ENCODE measurements at regions not wholly inside any gene's neighbourhood (a gene's known extent, or its start where the extent isn't known, plus 50 kb on each side); places are given as distances from the start of the nearest gene placed in this dataset.

- ChIA-PET CTCF (no interaction called here), RAD21 (ENCODE audit: low non-redundant PET in 1 of 2, low total read pairs in 2 of 2, uncharacterized antibody in 2 of 2, unreplicated experiment in 2 of 2) (interaction anchor here in 1 of 2 experiments (1.0 kb wide), 1 partner anchor 140 kb away, joined by 3 read pairs; no protein-coding TSS in a partner anchor), POLR2A (no interaction called here)
- peak; percentile 96 for ATAC-seq
- Histone ChIP-seq H2AFZ (ENCODE audit: low read depth, low read length, poor library complexity, severe bottlenecking) (peak overlapping the region; percentile 27), H4K20me1 (ENCODE audit: insufficient read depth) (no peaks in the 10 kb centered on the region), H3K27ac (ENCODE audit: low read depth, low read length) (peak overlapping the region; percentile 44), H3K9me2 (ENCODE audit: insufficient read depth) (no peaks in the 10 kb centered on the region), H3K79me2 (ENCODE audit: insufficient read depth, low read length) (no peaks in the 10 kb centered on the region), H3K4me1 (ENCODE audit: control insufficient read depth in 1 of 2, insufficient read depth in 2 of 2, low read length in 2 of 2) (peaks cover 20 to 21% of the 10 kb centered on the region in 2 experiments), H3K4me2 (ENCODE audit: low read length) (peak overlapping the region; percentile 61), H3K27me3 (ENCODE audit: insufficient read depth, low read length) (no peaks in the 10 kb centered on the region), H3K4me3 (replicated peaks in 1 of 2; ENCODE audit: low read depth in 1 of 2, low read length in 2 of 2) (peak overlapping the region in 1 of 2 experiments; percentile 9; a peak in 2 of 4 replicates), H3K36me3 (ENCODE audit: control insufficient read depth in 1 of 2, insufficient read depth in 2 of 2, low read length in 2 of 2) (no peaks in the 10 kb centered on the region), H3K9me3 (ENCODE audit: control insufficient read depth in 1 of 2, insufficient read depth in 1 of 2, low read depth in 1 of 2, low read length in 2 of 2) (no peaks in the 10 kb centered on the region), H3K9ac (ENCODE audit: low read length) (no peak overlapping the region)
- intact Hi-C loops (cut with micrococcal nuclease): no loop called here
- BruUV-seq (replicated peaks): no TSS peak
- peak; percentile 88 for DNase-seq (ENCODE audit: low read depth, low spot score)
- TF ChIP-seq SRF (IDR thresholded peaks at IDR 0.05; ENCODE audit: low read depth): peak; percentile 64
- no peak for TF ChIP-seq ZNF274 (IDR thresholded peaks at IDR 0.05; ENCODE audit: low read depth, low read length)
- TF ChIP-seq YY1 (IDR thresholded peaks at IDR 0.05; ENCODE audit: extremely low read depth, insufficient replicate concordance, low read depth, low read length): peak; percentile 63
- TF ChIP-seq ELF1 (IDR thresholded peaks at IDR 0.05; ENCODE audit: borderline replicate concordance, low read depth): peak; percentile 45; the same call in 1 of the 2 replicates
- TF ChIP-seq ATF3 (IDR thresholded peaks at IDR 0.05): no peak
- peak; percentile 64; the same call in 1 of the 2 replicates for TF ChIP-seq MAX (IDR thresholded peaks at IDR 0.05)
- TF ChIP-seq TCF7L2 (IDR thresholded peaks at IDR 0.05; ENCODE audit: borderline replicate concordance, extremely low read depth, insufficient read depth, insufficient read length): peak; percentile 93
- peak; percentile 86 for TF ChIP-seq SP1 (IDR thresholded peaks at IDR 0.05; ENCODE audit: low read depth)
- TF ChIP-seq EZH2 (IDR thresholded peaks at IDR 0.05): no peak
- TF ChIP-seq POLR2AphosphoS5 (IDR thresholded peaks at IDR 0.05; ENCODE audit: low read depth, low read length): peak; percentile 58
- TF ChIP-seq ZBTB33 (IDR thresholded peaks at IDR 0.05; ENCODE audit: extremely low read depth, insufficient replicate concordance, low read length): no peak
- TF ChIP-seq EGR1 (IDR thresholded peaks at IDR 0.05; ENCODE audit: low read depth): no peak
- no peak for TF ChIP-seq CTCF (IDR thresholded peaks at IDR 0.05 in 2 of 3, conservative IDR thresholded peaks at IDR 0.05 in 1 of 3; ENCODE audit: borderline replicate concordance in 1 of 3, insufficient read depth in 1 of 3, low read depth in 2 of 3, low read length in 2 of 3)
- peak; percentile 93 for TF ChIP-seq CBX3 (IDR thresholded peaks at IDR 0.05; ENCODE audit: low read depth)
- peak; percentile 78; the same call in 1 of the 2 replicates for TF ChIP-seq JUND (IDR thresholded peaks at IDR 0.05)
- TF ChIP-seq ZFX (IDR thresholded peaks at IDR 0.05): 0 out of 2 replicates have a peak, but pooled peaks have one; percentile 1
- no peak for TF ChIP-seq POLR2A (IDR thresholded peaks at IDR 0.05; ENCODE audit: borderline replicate concordance, extremely low read depth, insufficient read depth, insufficient read length)
- peak; percentile 61 for TF ChIP-seq CEBPB (IDR thresholded peaks at IDR 0.05; ENCODE audit: low read depth)
- TF ChIP-seq FOSL1 (IDR thresholded peaks at IDR 0.05; ENCODE audit: low read depth): peak; percentile 80
- TF ChIP-seq SIN3A (IDR thresholded peaks at IDR 0.05; ENCODE audit: low read depth): no peak
- TF ChIP-seq EZH2phosphoT487 (IDR thresholded peaks at IDR 0.05; ENCODE audit: borderline replicate concordance): no peak
- TF ChIP-seq RAD21 (IDR thresholded peaks at IDR 0.05; ENCODE audit: low read depth): peak; percentile 20
Observed at GRCh38 chr2:146874260-146874658, 970.6 kb upstream of the ACVR2A start.
